HCT116 (cell line): ENCODE measurements at regions not wholly inside any gene's neighbourhood (a gene's known extent, or its start where the extent isn't known, plus 50 kb on each side); places are given as distances from the start of the nearest gene placed in this dataset.

Experiments
- SIN3A ChIP-seq: IDR thresholded peaks from 2 replicates; pipeline ENCODE4 v1.6.1; 2012; ENCODE audit warnings: low read depth
- TF ChIP-seq, protein P1 (sequence below), 3 experiments: fragments of 200-600 bp in 1 of 3; sonication (generic) in 1 of 3; IDR thresholded peaks in 2 of 3; conservative IDR thresholded peaks in 1 of 3; 2 replicates each; pipeline ENCODE4 v1.5.1; 2012 to 2017; ENCODE audit warnings: low read depth in 2 of 3, low read length in 2 of 3, antibody characterized with exemption in 1 of 3, borderline replicate concordance in 1 of 3, control low read depth in 1 of 3, mild to moderate bottlenecking in 1 of 3, mixed read lengths in 1 of 3, mixed run types in 1 of 3, moderate library complexity in 1 of 3; ENCODE audit not compliant: insufficient read depth in 1 of 3

DNA sequence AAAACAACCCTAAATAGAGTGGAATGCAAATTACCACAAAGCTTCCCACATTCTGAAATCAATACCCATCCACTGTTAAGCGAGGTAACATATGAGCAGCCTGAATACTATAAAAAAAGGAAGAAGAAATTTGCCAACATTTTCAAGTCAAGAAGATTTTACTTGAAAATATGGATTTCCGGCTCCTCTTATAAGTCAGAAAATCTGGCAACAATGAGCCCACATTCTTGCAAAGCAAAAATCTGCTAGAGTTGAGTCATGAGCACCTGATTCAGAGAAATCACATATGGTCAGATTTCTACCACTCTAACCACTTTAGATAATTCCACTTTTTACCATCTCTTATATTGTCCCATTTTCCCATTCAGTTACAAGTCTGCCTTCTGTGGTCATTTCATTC, 395.7 kb downstream of the DTHD1 start:
- TF ChIP-seq, protein P1, sequence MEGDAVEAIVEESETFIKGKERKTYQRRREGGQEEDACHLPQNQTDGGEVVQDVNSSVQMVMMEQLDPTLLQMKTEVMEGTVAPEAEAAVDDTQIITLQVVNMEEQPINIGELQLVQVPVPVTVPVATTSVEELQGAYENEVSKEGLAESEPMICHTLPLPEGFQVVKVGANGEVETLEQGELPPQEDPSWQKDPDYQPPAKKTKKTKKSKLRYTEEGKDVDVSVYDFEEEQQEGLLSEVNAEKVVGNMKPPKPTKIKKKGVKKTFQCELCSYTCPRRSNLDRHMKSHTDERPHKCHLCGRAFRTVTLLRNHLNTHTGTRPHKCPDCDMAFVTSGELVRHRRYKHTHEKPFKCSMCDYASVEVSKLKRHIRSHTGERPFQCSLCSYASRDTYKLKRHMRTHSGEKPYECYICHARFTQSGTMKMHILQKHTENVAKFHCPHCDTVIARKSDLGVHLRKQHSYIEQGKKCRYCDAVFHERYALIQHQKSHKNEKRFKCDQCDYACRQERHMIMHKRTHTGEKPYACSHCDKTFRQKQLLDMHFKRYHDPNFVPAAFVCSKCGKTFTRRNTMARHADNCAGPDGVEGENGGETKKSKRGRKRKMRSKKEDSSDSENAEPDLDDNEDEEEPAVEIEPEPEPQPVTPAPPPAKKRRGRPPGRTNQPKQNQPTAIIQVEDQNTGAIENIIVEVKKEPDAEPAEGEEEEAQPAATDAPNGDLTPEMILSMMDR (IDR thresholded peaks at IDR 0.05 in 2 of 3, conservative IDR thresholded peaks at IDR 0.05 in 1 of 3; ENCODE audit: borderline replicate concordance in 1 of 3, insufficient read depth in 1 of 3, low read depth in 2 of 3, low read length in 2 of 3) = no peak
- no peak for TF ChIP-seq SIN3A
